ENCODE measurements at regions not wholly inside any gene's neighbourhood (a gene's known extent, or its start where the extent isn't known, plus 50 kb on each side); places are given as distances from the start of the nearest gene placed in this dataset.

DNA sequence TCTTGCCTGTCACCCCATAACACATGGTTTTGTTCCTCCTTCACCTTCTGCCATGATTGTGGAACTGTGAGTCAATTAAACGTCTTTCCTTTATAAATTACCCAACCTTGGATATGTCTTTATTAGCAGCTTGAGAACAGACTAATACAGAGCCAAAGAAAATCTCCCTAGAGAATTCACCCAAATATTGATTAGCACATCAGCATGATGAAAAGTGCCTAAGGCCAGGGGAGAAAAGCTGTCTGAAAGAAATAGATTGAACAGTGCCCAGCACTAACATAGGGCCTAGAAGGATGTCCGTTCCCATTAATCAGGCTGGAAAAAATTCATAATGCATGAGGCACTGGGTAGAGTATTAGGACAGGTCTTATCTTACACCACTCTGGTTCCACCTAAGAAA lies 111.9 kb upstream of the CALN1 start:
- no peak for DNase-seq

- no peak for DNase-seq
These were observed 92.0 kb upstream of the CALN1 start for GRCh38 chr7:72504061-72504706.

DNA sequence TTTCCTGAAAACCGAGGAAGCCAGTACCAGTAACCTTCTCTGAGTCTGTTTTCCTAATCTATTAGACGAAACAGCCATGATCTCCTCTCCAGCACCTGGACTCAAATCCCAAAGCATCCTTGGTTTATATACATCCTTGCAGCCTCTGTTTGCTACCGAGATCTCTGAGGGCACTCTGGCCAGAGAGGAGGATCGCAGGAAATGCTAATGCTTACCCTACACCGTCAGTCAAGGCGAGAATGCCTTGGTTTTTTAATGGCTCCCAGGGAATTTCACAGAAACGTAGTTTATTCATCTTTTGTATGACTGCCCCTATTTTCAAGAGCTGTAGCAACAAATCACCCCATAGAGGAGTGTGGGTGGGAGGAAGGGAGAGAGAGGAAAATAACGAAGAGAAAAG lies 91.5 kb upstream of the CALN1 start:
- no peak for DNase-seq

DNA sequence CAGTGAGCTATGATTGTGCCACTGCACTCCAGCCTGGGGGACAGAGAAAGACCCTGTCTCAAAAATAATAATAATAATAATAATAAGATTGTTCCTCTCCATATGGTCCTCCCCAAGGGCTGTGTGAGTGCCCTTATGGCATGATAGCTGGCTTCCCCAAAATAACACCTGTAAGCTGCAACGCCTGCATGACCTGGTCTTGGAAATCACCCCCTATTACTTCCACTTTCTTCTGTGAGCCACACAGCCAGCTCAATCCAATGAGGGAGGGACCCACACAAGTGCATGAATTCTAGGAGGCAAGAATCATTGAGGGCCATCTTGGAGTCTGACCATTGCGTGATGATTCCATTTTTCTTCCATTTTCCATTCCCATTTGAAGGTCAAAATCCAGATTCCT lies 82.7 kb upstream of the CALN1 start:
- DNase-seq = no peak

DNA sequence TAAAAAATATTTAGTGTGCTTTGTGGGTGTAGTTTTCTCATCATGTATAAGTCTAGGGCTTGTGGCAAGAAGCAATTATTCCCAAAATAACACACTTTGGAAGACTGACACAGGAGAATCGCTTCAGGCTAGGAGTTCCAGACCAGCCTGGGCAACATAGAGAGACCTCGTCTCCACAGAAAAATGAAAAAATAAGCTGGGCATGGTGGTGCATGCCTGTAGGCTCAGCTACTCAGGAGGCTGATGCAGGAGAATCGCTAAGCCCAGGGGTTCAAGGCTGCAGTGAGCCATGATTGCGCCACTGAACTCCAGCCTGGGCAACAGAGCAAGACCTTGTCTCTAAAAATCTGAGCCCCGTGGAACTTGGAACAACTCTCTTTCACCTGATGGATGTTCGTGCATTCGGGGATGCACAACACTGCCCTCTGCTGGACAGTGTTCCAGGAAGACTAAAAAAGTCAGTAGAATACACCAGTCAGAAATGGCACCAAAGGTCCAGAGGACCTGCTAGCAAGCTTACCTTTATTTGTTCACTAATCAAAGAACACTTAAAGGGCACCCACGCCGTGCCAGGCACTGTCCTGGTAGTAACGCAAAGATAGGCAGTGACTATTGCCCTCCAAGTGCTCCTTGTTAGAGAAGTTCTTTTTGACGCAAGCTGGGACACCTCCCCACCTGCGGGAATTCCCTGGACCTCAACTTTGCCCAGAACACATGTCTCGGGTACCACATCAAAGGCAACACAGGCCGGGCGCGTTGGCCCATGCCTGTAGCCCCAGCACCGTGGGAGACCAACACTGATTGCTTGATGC lies 81.9 kb upstream of the CALN1 start:
- DNase-seq = peak; percentile 74

- DNase-seq = no peak
These were observed 80.4 kb upstream of the CALN1 start for GRCh38 chr7:72492461-72493065.

DNA sequence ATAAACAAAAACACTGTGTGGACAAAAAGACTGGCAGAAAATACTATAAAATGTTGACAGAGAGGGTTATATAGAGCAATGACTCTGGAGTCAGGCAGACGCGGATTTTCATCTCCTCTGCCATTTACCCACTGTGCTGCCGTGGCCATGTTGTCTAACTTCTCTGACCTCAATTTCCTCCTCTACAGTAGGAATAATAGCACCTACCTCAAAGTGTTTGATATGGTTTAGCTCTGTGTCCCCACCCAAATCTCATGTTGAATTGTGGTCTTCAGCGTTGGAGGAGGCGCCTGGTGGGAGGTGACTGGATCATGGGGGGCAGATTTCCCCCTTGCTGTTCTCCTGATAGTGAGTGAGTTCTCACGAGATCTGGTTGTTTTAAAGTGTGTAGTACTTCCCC lies 78.2 kb upstream of the CALN1 start:
- no peak for DNase-seq

DNA sequence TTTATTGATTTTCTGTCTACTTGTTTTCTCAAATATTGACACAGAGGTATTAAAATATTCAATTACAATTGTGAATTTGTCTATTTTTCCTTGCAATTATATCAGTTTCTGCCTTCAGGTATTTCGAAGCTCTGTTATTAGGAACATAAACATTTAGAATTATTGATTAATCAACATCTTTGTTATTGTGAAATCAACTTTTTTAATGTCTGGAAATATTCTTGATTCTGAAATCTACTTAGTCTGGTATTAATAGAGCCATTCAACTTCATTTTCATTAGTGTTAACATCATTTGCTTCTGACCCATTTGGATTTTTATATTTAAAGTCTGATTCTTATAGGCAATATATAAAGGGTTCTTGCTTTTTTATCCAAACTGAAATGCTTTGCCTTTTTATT lies 69.8 kb upstream of the CALN1 start:
- DNase-seq = no peak

- no peak for DNase-seq
These were observed 64.6 kb upstream of the CALN1 start for GRCh38 chr7:72476608-72477305.

DNA sequence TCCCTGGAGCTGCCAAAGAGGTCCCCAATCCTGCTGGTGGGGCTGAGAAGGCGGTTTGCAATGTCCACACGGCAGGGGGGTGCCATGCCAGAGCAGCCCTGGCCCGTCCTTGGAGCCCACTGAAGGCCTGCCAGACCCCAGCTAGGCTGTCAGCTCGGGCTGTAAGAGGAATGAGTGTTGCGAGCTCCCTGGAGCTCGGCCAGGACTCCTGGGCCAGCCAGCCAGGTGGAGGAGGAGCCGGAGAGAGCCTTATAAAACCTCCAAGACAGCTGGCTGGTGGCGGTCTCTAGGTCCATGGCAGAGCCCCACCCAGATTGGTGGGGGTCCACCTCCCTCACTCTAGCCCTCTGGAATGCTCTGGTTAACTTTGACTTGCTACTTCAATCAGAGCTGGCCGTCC lies 55.1 kb upstream of the CALN1 start:
- no peak for DNase-seq

- DNase-seq = no peak
These were observed 54.7 kb upstream of the CALN1 start for GRCh38 chr7:72466797-72467196.

- DNase-seq = no peak
These were observed 53.4 kb upstream of the CALN1 start for GRCh38 chr7:72465521-72465920.

- no peak for DNase-seq
These were observed 50.2 kb upstream of the CALN1 start for GRCh38 chr7:72462311-72462710.
